GM19372 (cell line): ENCODE measurements at regions not wholly inside any gene's neighbourhood (a gene's known extent, or its start where the extent isn't known, plus 50 kb on each side); places are given as distances from the start of the nearest gene placed in this dataset.

Source experiments
- ATAC-seq: cut with Tn5 transposase; IDR thresholded peaks from one replicate; pipeline ENCODE4 v1.9.1; 2021; ENCODE audit warnings: mild to moderate bottlenecking, low read depth, moderate library complexity; ENCODE audit not compliant: unreplicated experiment

GRCh38 chr16:85392756-85393673, 220.1 kb upstream of the GSE1 start:
- ATAC-seq: no peak

- no peak for ATAC-seq
These were observed 219.3 kb upstream of the GSE1 start for GRCh38 chr16:85393674-85394451.

GRCh38 chr16:85394456-85395206, 218.5 kb upstream of the GSE1 start:
- ATAC-seq: no peak

GRCh38 chr16:85395207-85395912, 217.8 kb upstream of the GSE1 start:
- ATAC-seq: no peak

- no peak for ATAC-seq
These were observed 216.9 kb upstream of the GSE1 start for GRCh38 chr16:85395913-85396878.

DNA sequence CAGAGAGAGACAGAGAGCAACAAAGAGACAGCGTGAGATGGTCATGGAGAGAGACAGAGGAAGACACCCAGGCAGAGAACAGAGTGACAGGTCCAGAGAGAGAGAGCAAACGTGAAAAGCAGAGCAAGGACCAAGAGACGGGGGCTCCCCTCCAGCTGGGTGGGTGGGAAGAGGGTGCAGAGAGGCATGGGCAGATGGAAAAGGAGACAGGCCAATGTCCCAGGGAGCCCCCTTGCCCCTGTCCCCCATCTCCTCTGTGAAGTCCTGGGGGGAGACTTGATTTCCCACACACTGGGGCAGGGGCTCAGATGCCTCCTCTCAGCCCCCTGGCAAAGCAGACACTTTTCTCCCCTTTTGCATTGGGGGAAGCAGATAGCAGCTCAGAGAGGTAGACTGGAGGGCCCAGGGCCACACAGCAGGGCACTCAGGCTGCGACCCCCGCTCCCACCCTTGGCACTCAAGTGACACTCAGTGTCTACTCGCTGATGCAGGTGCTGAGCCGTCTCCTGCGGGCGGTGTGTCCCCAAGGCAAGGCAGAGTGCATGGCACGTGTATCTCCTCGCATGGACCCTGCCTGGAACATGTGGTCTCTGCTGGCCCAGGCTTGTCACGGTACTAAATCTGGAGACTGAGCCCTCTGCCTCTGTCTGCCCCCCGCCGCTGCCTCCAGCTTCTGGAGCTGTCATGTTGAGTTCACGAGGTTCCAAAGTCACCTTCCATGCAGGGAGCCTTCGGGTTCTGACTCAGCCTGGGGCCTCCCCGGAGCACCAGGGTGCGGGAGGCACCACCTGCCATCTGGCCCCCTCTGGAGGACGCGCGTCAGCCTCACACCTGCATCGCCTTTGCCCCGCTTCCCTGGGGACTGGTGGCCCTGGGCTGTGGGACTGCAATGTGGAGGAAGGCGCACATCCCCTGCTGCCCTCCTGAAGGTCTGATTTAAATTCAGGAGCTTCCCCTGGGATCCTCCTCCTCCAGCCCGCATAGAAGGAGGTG, 215.9 kb upstream of the GSE1 start:
- ATAC-seq: no peak

GRCh38 chr16:85398050-85398451, 215.1 kb upstream of the GSE1 start:
- no peak for ATAC-seq

DNA sequence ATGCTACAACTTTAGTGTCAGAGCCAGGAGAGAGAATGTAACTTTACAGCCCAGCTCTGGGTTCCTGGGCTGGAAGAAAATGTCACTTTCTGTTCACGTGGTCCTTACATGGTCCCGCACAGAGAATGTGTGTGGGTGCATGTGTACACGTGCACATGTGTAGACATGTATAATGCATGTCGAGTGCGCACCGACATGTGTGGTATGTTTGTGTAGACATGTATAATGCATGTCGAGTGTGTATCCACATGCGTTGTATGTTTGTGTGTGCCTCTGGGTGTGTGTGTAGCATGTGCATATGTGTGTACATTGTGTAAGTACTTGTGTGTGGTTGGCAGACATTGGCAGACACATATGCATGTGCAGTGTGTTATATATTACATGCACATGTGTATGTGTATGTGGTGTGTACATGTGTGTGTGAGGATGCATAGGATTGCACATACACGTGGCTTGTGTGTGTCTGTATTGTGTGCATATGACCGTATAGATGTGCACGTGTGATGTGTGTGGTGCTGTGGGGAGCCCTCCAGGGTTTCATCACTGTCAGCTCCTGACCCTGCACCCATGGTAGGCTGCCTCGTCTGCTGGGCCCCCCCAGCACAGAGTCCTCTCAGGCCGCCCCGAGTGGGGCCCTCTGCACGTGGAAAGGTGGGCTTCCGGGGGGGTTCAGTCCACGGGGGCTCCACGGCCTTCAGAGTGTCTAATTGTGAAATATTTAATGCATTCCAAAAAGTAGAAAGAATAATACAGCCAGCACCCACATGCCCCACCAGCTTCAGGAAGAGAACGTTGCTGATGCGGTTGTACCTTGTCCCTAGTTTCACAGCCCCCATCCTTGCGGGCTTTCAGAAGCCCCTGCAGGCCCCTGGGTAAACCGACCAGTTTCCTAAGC, 214.2 kb upstream of the GSE1 start:
- no peak for ATAC-seq

- ATAC-seq: no peak
These were observed 213.4 kb upstream of the GSE1 start for GRCh38 chr16:85399583-85400284.

DNA sequence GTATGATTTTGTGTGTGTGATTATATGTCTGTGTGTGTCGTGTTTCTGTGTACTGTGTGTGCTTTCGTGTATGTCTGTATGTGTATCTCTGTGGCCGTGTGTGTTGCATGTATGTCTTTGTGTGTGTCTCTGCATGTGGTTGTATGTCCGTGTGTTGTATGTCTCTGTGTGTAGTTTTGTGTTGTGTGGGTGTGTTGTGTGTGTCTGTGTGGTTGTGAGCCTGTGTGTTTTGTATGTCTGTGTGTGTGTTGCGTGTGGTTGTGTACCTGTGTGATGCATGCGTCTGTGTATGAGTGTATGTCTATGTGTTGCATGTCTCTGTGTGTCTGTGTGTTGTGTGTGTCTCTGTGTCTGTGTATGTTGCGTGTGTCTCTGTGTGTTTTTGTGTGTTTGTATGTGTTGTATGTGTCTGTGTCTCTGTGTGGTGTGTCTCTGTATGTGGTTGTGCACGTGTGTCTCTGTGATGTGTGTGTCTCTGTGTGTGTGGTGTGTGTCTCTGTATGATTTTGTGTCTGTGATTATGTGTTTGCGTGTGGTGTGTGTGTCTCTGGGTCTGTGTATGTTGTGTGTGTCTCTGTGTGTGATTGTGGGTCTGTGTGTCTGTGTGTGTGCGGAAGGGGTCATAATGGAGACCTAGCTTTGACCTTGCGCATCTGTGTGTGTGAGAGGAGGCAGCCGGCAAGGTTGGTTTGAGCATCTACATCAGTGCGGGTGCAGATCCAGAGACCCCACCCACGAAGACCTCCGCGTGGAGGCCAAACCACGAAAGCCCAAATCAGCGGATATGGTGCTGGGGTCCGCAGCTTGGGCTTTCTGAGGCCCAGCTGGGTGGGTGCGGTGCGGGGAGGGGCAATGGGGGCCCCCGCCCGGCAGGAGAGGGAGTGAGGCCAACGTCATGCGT, 212.6 kb upstream of the GSE1 start:
- no peak for ATAC-seq

- ATAC-seq: no peak
These were observed 211.7 kb upstream of the GSE1 start for GRCh38 chr16:85401370-85401916.

DNA sequence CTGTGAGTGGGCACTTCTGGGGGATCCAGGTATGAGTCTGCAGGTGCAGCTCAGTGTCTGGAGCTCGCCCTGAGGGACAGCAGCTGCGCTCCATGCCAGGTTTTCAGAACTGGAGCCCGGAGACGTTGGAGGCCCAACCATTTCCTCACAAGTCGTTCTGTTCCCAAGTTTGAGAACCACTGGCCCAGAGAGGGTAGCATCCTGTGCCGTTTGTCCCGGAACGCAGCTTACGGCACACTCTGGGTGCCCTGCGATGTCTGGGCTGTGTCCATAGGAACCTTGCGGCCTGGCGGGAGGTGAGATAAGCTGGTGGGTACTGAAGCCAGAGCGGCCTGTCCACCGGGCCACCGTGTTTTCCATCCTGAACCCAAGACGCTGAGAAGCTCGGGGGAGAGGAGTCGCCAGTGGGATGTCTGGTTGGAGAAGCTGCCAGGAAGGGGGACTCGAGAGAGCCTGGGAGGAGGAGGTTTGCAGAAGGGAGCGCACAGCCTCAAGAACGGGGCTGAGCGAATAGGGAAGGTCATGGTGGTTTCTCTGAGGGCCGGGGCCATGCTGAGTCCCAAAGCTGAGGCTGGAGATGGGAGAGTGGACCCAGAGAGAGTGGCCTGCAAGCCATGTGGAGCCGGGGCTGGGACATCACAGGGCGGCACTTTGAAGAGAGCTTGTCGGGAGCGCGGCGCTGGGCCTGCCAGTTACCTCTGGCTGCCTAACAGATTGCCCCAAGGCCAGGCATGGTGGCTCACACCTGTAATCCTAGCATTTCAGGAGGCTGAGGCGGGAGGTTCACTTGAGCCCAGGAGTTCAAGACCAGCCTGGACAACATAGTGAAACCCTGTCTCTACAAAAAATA, 211.0 kb upstream of the GSE1 start:
- ATAC-seq: no peak

GRCh38 chr16:85402910-85403692, 210.0 kb upstream of the GSE1 start:
- ATAC-seq: no peak
